ENCODE measurements at regions not wholly inside any gene's neighbourhood (a gene's known extent, or its start where the extent isn't known, plus 50 kb on each side); places are given as distances from the start of the nearest gene placed in this dataset.

DNA sequence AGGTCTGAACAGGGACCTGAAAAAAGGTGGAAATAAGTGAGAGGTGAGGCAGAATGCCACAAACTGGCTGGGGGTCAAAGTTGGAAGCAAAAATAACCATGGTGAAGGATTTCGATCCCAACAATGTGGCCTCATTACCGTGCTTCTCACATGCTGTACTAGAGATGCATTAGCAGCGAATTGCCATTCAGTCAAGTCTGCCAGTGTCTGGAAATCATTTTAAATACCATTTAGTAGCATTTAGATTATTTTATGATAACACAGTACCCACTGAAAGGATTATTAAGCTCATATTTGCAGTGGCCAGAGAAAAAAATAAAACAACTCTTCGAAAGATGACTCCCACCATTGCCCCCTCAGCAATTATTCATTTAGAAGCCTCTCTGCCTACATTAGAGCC is 294.6 kb upstream of the SLC24A2 start:
- Histone ChIP-seq H3K79me2 (ENCODE audit: insufficient read depth, low read length) (no peaks in the 10 kb centered on the region), H3K4me2 (ENCODE audit: low read length) (no peak overlapping the region), H2AFZ (ENCODE audit: low read depth, low read length) (no peak overlapping the region), H3K27ac (ENCODE audit: low read depth, low read length) (no peak overlapping the region), H3K9me3 (ENCODE audit: insufficient read depth, low read depth, low read length) (no peaks in the 10 kb centered on the region), H3K4me1 (ENCODE audit: insufficient read depth, low read length) (no peaks in the 10 kb centered on the region), H3K27me3 (ENCODE audit: insufficient read depth, low read length) (no peaks in the 10 kb centered on the region), H3K4me3 (ENCODE audit: insufficient read depth, low read depth, low read length) (no peak overlapping the region), H3K36me3 (ENCODE audit: insufficient read depth, low read length) (no peaks in the 10 kb centered on the region), H3K9ac (ENCODE audit: low read length) (no peak overlapping the region), H4K20me1 (ENCODE audit: insufficient read depth, low read length) (no peaks in the 10 kb centered on the region)
- no peaks in the 10 kb centered on the region for H3K36me3 Mint-ChIP-seq (ENCODE audit: low read depth, unreplicated experiment)
- H3K4me1 Mint-ChIP-seq (ENCODE audit: low read depth, unreplicated experiment) = no peaks in the 10 kb centered on the region
- peaks cover 8% of the 10 kb centered on the region for H3K27me3 Mint-ChIP-seq (ENCODE audit: low read depth, unreplicated experiment)
- no peak overlapping the region for H3K27ac Mint-ChIP-seq (ENCODE audit: unreplicated experiment)
- FAIRE-seq (no peak), DNase-seq (ENCODE audit: low read depth) (no peak)
- no peak overlapping the region for H3K4me3 Mint-ChIP-seq (ENCODE audit: unreplicated experiment)
- H3K9me3 Mint-ChIP-seq (ENCODE audit: unreplicated experiment) = no peaks in the 10 kb centered on the region
- TF ChIP-seq EZH2 (IDR thresholded peaks at IDR 0.05; ENCODE audit: insufficient read depth, low read length) = no peak
- TF ChIP-seq, protein P1, sequence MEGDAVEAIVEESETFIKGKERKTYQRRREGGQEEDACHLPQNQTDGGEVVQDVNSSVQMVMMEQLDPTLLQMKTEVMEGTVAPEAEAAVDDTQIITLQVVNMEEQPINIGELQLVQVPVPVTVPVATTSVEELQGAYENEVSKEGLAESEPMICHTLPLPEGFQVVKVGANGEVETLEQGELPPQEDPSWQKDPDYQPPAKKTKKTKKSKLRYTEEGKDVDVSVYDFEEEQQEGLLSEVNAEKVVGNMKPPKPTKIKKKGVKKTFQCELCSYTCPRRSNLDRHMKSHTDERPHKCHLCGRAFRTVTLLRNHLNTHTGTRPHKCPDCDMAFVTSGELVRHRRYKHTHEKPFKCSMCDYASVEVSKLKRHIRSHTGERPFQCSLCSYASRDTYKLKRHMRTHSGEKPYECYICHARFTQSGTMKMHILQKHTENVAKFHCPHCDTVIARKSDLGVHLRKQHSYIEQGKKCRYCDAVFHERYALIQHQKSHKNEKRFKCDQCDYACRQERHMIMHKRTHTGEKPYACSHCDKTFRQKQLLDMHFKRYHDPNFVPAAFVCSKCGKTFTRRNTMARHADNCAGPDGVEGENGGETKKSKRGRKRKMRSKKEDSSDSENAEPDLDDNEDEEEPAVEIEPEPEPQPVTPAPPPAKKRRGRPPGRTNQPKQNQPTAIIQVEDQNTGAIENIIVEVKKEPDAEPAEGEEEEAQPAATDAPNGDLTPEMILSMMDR (IDR thresholded peaks at IDR 0.05; ENCODE audit: insufficient read depth, low read depth, low read length) = no peak

DNA sequence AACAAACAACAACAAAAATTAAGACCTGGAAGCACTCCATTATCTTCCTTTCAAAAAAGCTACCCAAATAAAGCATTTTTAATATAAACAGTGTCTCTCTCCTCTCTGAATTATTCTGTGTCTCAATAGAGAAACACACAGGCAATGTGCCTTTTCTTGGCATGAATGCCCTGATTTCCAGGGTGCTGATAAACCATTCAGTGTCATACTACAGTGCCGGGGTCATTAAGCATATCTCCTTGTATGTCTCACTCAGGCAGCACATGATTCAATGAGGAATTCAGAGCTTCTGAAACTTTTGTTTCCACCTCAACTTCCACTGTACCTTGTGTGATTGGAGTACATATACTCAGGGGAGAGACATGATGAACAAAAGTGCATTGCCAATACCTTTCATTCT is 294.0 kb upstream of the SLC24A2 start:
- H3K27ac ChIP-seq (ENCODE audit: low read depth, low read length) = no peak overlapping the region
- H4K20me1 ChIP-seq (ENCODE audit: insufficient read depth, low read length) = no peaks in the 10 kb centered on the region
- no peaks in the 10 kb centered on the region for H3K4me1 ChIP-seq (ENCODE audit: insufficient read depth, low read length)
- Mint-ChIP-seq H3K4me1 (ENCODE audit: low read depth, unreplicated experiment) (no peaks in the 10 kb centered on the region), H3K36me3 (ENCODE audit: low read depth, unreplicated experiment) (no peaks in the 10 kb centered on the region), H3K9me3 (ENCODE audit: unreplicated experiment) (no peaks in the 10 kb centered on the region), H3K27ac (ENCODE audit: unreplicated experiment) (no peak overlapping the region), H3K27me3 (ENCODE audit: low read depth, unreplicated experiment) (peaks cover 9% of the 10 kb centered on the region), H3K4me3 (ENCODE audit: unreplicated experiment) (no peak overlapping the region)
- no peak for TF ChIP-seq EZH2 (IDR thresholded peaks at IDR 0.05; ENCODE audit: insufficient read depth, low read length)
- TF ChIP-seq, protein P1 (IDR thresholded peaks at IDR 0.05; ENCODE audit: insufficient read depth, low read depth, low read length) = no peak
- no peak for FAIRE-seq
- DNase-seq (ENCODE audit: low read depth) = no peak
- no peaks in the 10 kb centered on the region for H3K36me3 ChIP-seq (ENCODE audit: insufficient read depth, low read length)
- H2AFZ ChIP-seq (ENCODE audit: low read depth, low read length) = no peak overlapping the region
- no peaks in the 10 kb centered on the region for H3K27me3 ChIP-seq (ENCODE audit: insufficient read depth, low read length)
- H3K79me2 ChIP-seq (ENCODE audit: insufficient read depth, low read length) = no peaks in the 10 kb centered on the region
- no peak overlapping the region for H3K9ac ChIP-seq (ENCODE audit: low read length)
- no peaks in the 10 kb centered on the region for H3K9me3 ChIP-seq (ENCODE audit: insufficient read depth, low read depth, low read length)
- H3K4me2 ChIP-seq (ENCODE audit: low read length) = no peak overlapping the region
- H3K4me3 ChIP-seq (ENCODE audit: insufficient read depth, low read depth, low read length) = no peak overlapping the region

DNA sequence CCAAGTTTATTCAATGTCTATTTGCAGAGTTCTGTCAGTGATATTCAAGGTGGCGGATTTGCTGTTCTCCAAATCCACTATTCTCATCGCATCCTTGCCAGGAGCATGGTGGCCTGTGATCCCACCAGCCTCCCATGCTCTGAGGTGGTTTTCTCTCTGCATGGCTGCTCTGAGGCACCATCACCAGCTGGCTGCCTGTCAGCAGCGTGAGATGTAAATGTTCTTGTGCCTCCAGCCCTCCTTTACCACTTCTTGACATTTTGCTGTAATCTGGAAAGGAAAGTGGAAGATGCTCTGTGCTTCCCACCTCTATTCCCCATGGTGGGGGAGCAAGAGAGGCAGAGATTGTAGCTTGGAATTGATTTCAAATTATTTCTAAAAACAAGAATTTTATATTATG is 293.6 kb upstream of the SLC24A2 start:
- H3K36me3 Mint-ChIP-seq (ENCODE audit: low read depth, unreplicated experiment) = no peaks in the 10 kb centered on the region
- Histone ChIP-seq H3K27ac (ENCODE audit: low read depth, low read length) (no peak overlapping the region), H3K9ac (ENCODE audit: low read length) (no peak overlapping the region), H3K9me3 (ENCODE audit: insufficient read depth, low read depth, low read length) (no peaks in the 10 kb centered on the region), H3K4me3 (ENCODE audit: insufficient read depth, low read depth, low read length) (no peak overlapping the region), H3K36me3 (ENCODE audit: insufficient read depth, low read length) (no peaks in the 10 kb centered on the region), H3K79me2 (ENCODE audit: insufficient read depth, low read length) (no peaks in the 10 kb centered on the region), H3K4me1 (ENCODE audit: insufficient read depth, low read length) (no peaks in the 10 kb centered on the region), H2AFZ (ENCODE audit: low read depth, low read length) (no peak overlapping the region), H3K4me2 (ENCODE audit: low read length) (no peak overlapping the region), H4K20me1 (ENCODE audit: insufficient read depth, low read length) (no peaks in the 10 kb centered on the region), H3K27me3 (ENCODE audit: insufficient read depth, low read length) (no peaks in the 10 kb centered on the region)
- no peaks in the 10 kb centered on the region for H3K9me3 Mint-ChIP-seq (ENCODE audit: unreplicated experiment)
- DNase-seq (ENCODE audit: low read depth) = no peak
- H3K27ac Mint-ChIP-seq (ENCODE audit: unreplicated experiment) = no peak overlapping the region
- no peak for TF ChIP-seq EZH2 (IDR thresholded peaks at IDR 0.05; ENCODE audit: insufficient read depth, low read length)
- TF ChIP-seq, protein P1 (IDR thresholded peaks at IDR 0.05; ENCODE audit: insufficient read depth, low read depth, low read length) = no peak
- FAIRE-seq = no peak
- peaks cover 11% of the 10 kb centered on the region for H3K27me3 Mint-ChIP-seq (ENCODE audit: low read depth, unreplicated experiment)
- H3K4me1 Mint-ChIP-seq (ENCODE audit: low read depth, unreplicated experiment) = no peaks in the 10 kb centered on the region
- no peak overlapping the region for H3K4me3 Mint-ChIP-seq (ENCODE audit: unreplicated experiment)

Data from astrocyte (in vitro differentiated cells and primary cell).